ENCODE measurements at regions not wholly inside any gene's neighbourhood (a gene's known extent, or its start where the extent isn't known, plus 50 kb on each side); places are given as distances from the start of the nearest gene placed in this dataset.
"Not testable (repeated sequence)": the region's sequence is repeated elsewhere in the genome, so short reads cannot be mapped to it uniquely, and the experiment has no call there.

- DNase-seq (ENCODE audit: low read depth, low spot score) = no peak
Measured at GRCh38 chr6:14995208-14995607, 250.7 kb upstream of the JARID2 start.

GRCh38 chr6:14995966-14996602 is 249.8 kb upstream of the JARID2 start:
- no peak for DNase-seq (ENCODE audit: low read depth, low spot score)

- no peak for DNase-seq (ENCODE audit: low read depth, low spot score)
Measured at GRCh38 chr6:14996892-14997291, 249.0 kb upstream of the JARID2 start.

- DNase-seq (ENCODE audit: low read depth, low spot score) = no peak
Measured at GRCh38 chr6:14997507-14997906, 248.4 kb upstream of the JARID2 start.

- no peak for DNase-seq (ENCODE audit: low read depth, low spot score)
Measured at GRCh38 chr6:14999106-14999505, 246.8 kb upstream of the JARID2 start.

- no peak for DNase-seq (ENCODE audit: low read depth, low spot score)
Measured at GRCh38 chr6:15001326-15001910, 244.5 kb upstream of the JARID2 start.

- no peak for DNase-seq (ENCODE audit: low read depth, low spot score)
Measured at GRCh38 chr6:15008269-15008668, 237.6 kb upstream of the JARID2 start.

- DNase-seq (ENCODE audit: low read depth, low spot score) = no peak
Measured at GRCh38 chr6:15014958-15015357, 230.9 kb upstream of the JARID2 start.

- no peak for DNase-seq (ENCODE audit: low read depth, low spot score)
Measured at GRCh38 chr6:15016813-15017212, 229.1 kb upstream of the JARID2 start.

- DNase-seq (ENCODE audit: low read depth, low spot score) = no peak
Measured at GRCh38 chr6:15017261-15017660, 228.6 kb upstream of the JARID2 start.

GRCh38 chr6:15017803-15018202 is 228.1 kb upstream of the JARID2 start:
- no peak for DNase-seq (ENCODE audit: low read depth, low spot score)

- no peak for DNase-seq (ENCODE audit: low read depth, low spot score)
Measured at GRCh38 chr6:15020119-15020770, 225.6 kb upstream of the JARID2 start.

- no peak for DNase-seq (ENCODE audit: low read depth, low spot score)
Measured at GRCh38 chr6:15021074-15021473, 224.8 kb upstream of the JARID2 start.

- DNase-seq (ENCODE audit: low read depth, low spot score) = not testable (repeated sequence)
Measured at GRCh38 chr6:15023018-15023417, 222.9 kb upstream of the JARID2 start.

- no peak for DNase-seq (ENCODE audit: low read depth, low spot score)
Measured at GRCh38 chr6:15023448-15023847, 222.4 kb upstream of the JARID2 start.

- DNase-seq (ENCODE audit: low read depth, low spot score) = no peak
Measured at GRCh38 chr6:15025446-15025845, 220.4 kb upstream of the JARID2 start.

GRCh38 chr6:15026832-15027231 is 219.0 kb upstream of the JARID2 start:
- DNase-seq (ENCODE audit: low read depth, low spot score) = no peak

GRCh38 chr6:15027472-15027871 is 218.4 kb upstream of the JARID2 start:
- DNase-seq (ENCODE audit: low read depth, low spot score) = no peak

- DNase-seq (ENCODE audit: low read depth, low spot score) = no peak
Measured at GRCh38 chr6:15032015-15032414, 213.9 kb upstream of the JARID2 start.

- no peak for DNase-seq (ENCODE audit: low read depth, low spot score)
Measured at GRCh38 chr6:15033850-15034203, 212.0 kb upstream of the JARID2 start.

- no peak for DNase-seq (ENCODE audit: low read depth, low spot score)
Measured at GRCh38 chr6:15036690-15037245, 209.1 kb upstream of the JARID2 start.

- no peak for DNase-seq (ENCODE audit: low read depth, low spot score)
Measured at GRCh38 chr6:15037253-15037652, 208.6 kb upstream of the JARID2 start.
